Anterior cingulate cortex (tissue), 58 donors: ENCODE measurements at regions not wholly inside any gene's neighbourhood (a gene's known extent, or its start where the extent isn't known, plus 50 kb on each side); places are given as distances from the start of the nearest gene placed in this dataset.

Experiments used
- DNase-seq, 58 donors: peaks; one replicate each; lab custom pipeline; 2025; lab: John Stamatoyannopoulos, UW

GRCh38 chr6:25061289-25061936 lies 125.7 kb upstream of the RIPOR2 start:
- DNase-seq = no peak

GRCh38 chr6:25062070-25062811 lies 126.5 kb upstream of the RIPOR2 start:
- DNase-seq = no peak

GRCh38 chr6:25064006-25064405 lies 128.2 kb upstream of the RIPOR2 start:
- DNase-seq = no peak

- DNase-seq = no peak
Observed at GRCh38 chr6:25065666-25066065, 129.9 kb upstream of the RIPOR2 start.

- no peak for DNase-seq
Observed at GRCh38 chr6:25066593-25066992, 130.8 kb upstream of the RIPOR2 start.

DNA sequence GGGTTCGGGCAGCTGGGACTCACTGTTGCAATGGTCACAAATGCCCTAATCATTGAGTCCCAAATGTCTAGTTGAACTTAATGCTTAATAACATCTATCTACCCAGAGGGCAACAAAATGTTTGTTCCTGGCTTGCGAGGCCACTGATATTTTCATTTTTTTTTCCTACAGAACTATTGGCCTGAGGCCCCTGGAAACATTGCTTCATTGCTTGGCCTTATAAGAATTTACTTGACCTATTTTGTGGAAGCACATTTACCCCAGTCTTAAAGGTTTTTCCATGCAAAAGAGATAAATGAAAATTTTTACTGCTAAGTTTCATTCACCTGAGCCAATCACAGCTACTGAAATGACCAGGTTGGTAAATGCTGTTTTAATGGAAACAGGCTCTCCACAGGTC lies 133.1 kb upstream of the RIPOR2 start:
- DNase-seq = no peak

GRCh38 chr6:25070547-25071366 lies 135.0 kb upstream of the RIPOR2 start:
- DNase-seq = peak in 55 of 58 donors; percentile 1 to 84 (median 48)

DNA sequence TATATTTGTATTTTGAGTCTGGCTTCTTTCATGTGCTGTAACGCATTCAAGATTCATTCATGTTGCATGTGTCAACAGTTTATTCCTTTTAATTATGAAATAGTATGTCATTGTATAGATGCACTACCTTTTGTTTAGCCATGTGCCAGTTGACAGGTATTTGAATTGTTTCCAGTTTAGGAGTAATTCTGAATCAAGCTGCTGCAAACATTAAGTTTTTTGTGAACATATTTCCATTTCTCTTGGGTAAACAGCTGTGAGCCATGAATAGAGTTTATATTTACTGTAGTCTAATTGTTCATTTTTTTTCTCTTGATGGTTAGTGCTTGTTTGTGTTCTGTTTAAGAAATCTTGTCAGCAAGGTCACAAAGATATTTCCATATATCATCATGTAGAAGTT lies 142.4 kb upstream of the RIPOR2 start:
- DNase-seq = no peak

DNA sequence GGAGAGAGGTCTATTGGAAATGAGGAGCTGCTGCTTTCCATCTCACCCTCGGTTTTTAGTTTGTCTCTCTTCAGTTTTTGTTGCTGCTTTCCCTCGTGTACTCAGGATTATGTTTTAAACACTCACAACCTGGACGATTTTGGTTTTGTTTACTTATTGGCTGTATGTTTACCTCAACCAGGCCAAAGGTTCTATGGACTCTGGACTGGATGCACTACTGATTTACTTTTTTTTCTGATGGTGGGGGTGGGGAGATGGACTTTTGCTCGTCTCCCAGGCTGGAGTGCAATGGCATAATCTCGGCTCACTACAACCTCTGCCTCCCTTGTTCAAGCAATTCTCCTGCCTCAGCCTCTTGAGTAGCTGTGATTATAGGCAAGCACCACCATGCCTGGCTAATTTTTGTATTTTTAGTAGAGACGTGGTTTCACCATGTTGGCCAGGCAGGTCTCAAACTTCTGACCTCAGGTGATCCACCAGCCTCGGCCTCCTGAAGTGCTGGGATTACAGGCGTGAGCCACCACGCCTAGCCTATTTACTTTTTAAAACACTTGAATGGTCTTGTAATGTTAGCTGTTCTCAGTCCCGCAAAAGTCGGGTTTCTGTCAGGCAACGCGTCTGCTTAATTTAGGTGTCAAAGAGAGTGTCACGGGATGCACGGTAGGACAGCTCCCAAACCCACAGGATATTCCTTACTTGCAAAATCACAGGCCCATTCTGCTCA lies 148.2 kb upstream of the RIPOR2 start:
- no peak for DNase-seq

- no peak for DNase-seq
Observed at GRCh38 chr6:25084508-25084833, 148.7 kb upstream of the RIPOR2 start.

DNA sequence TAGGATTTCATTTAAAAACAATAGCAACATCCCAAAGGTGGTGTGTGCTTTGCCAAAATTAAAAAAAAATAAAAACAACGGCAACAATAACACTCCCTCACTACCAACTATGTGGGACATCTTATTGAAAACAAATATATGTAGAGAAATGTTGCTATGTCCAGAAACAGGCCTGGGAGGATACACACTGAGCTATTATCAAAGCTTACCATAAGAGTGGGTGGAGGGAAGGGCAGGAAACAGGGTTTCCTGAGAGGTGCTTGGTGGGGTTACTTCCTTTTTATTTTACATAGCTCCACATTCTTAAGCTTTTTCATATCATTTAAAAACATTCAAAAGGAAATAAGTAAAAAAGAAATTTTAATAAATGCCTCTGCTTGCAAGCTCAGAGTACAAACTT lies 150.0 kb upstream of the RIPOR2 start:
- no peak for DNase-seq

- no peak for DNase-seq
Observed at GRCh38 chr6:25086500-25087091, 150.8 kb upstream of the RIPOR2 start.

GRCh38 chr6:25088513-25088912 lies 152.8 kb upstream of the RIPOR2 start:
- no peak for DNase-seq

DNA sequence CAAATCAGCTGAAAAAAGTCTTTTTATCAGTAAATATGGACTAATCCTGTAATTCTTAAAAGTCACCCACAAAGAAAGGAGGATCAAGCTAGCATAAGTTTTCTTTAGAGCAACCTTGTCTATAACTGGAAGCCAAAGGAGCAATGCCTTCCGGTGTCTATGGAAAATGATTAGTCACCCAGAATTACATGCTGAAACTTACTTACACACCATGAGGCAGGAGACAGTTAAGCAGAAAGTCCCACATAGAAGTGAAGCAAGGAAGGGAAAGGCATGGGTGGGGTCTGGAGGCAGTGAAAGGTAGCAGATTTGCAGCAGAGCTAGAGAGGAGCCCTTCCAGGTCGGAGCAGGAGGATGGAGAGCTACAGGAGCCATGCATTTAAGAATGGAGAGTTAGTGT lies 153.7 kb upstream of the RIPOR2 start:
- DNase-seq = no peak

DNA sequence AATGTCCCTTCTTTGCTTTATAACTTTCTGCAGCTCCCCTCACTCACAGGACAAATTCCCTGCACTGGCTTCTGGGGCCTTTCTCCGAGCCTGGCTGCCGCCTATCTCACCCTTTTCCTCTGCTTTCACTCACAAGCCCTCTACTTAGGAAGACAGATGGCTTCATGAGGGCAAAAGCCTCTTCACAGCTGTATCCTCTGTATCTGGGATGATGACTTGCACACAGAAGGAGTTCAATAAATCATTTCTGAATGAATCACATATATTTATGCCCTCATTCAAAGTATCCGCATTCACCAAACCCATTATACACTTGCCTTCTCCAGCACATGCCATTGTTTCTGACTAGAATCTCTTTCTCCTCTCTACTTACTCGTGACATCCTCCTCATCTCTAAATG lies 159.0 kb upstream of the RIPOR2 start:
- no peak for DNase-seq

DNA sequence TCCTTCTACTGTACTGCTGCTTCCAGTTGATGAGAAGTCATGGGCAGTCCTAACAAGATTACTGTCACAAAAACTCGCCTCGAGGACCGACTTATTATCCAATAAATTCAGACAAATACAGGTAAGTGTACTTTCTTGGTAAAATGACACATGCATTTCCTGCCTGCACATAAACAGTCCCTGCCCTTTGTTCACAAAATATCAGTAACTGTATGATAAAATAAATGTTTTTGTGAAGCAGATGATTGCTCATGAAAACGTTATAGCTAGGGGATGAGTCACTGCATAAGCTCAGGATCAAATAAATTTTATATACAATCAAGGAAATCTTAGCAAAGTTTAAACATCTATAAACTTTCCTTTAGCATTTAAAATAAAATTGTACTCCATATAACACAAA lies 164.5 kb upstream of the RIPOR2 start:
- DNase-seq = no peak

GRCh38 chr6:25103603-25104002 lies 167.8 kb upstream of the RIPOR2 start:
- DNase-seq = no peak

- DNase-seq = no peak
Observed at GRCh38 chr6:25105070-25105925, 169.5 kb upstream of the RIPOR2 start.

DNA sequence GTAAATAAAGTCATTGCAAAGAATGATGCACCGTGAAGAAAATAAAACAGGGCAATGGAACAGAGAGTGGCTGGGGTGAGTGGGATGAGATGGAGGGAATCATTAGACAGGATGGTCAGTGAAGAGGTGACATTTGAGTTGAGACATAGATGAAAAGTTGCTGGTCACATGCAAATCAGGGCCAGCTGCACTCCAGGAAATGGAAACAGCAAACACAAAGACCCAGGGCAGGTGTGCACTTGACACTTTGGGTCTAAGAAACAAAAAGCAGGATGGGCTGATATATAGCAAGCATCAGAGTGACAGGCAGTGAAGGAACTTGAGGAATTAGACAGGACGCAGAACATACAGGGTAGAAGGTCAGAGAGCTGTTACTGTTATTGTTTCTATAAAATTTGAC lies 171.5 kb upstream of the RIPOR2 start:
- DNase-seq = no peak

DNA sequence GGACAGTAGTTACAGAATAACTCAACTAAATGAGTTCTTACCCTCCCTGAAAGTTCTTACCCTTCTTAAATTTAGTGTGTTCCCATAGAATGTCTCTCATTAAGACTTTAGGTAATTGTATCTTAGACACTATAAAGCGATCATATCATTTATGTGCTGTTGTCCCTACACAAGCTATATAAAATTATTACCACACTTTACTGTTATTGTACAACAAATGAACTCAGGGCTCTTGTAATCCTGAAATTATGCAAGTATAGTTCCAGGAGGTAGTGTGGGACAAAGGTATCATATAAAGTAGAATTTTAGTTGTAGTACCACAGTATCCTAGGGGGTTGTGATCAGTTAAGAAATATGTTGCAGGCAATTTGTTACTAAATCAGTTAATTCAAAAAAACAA lies 167.4 kb upstream of the CARMIL1 start:
- no peak for DNase-seq
